ENCODE measurements at regions not wholly inside any gene's neighbourhood (a gene's known extent, or its start where the extent isn't known, plus 50 kb on each side); places are given as distances from the start of the nearest gene placed in this dataset.

- no peak for DNase-seq (ENCODE audit: low read depth)
- no peak overlapping the region for H3K4me3 ChIP-seq (replicated peaks; ENCODE audit: low read depth, low read length)
- TF ChIP-seq, protein P1, sequence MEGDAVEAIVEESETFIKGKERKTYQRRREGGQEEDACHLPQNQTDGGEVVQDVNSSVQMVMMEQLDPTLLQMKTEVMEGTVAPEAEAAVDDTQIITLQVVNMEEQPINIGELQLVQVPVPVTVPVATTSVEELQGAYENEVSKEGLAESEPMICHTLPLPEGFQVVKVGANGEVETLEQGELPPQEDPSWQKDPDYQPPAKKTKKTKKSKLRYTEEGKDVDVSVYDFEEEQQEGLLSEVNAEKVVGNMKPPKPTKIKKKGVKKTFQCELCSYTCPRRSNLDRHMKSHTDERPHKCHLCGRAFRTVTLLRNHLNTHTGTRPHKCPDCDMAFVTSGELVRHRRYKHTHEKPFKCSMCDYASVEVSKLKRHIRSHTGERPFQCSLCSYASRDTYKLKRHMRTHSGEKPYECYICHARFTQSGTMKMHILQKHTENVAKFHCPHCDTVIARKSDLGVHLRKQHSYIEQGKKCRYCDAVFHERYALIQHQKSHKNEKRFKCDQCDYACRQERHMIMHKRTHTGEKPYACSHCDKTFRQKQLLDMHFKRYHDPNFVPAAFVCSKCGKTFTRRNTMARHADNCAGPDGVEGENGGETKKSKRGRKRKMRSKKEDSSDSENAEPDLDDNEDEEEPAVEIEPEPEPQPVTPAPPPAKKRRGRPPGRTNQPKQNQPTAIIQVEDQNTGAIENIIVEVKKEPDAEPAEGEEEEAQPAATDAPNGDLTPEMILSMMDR (IDR thresholded peaks at IDR 0.05; ENCODE audit: low read length, missing control alignments) = no peak
These were observed 67.0 kb downstream of the PTTG1 start for GRCh38 chr5:160488394-160489325.

DNA sequence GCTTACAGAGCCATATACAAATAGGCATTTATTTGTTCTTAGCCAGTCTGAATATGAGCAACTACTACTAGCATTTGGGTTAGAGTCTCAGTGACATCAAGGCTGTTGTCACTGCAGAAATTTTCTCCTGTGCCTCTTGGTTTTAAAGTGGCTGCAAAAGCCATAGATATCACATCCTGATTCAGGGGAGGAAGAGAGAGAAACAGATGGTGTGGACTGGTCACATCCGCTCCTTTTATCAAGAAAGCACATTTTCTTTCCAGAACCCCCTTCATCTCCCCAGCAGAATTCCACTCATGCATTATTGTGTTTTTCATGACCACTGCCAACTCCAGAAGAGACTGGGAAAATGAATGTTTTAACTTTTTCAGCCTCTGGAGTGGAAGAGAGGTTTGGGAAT, 69.8 kb downstream of the PTTG1 start:
- TF ChIP-seq, protein P1 (IDR thresholded peaks at IDR 0.05; ENCODE audit: low read length, missing control alignments) = no peak
- no peak for DNase-seq (ENCODE audit: low read depth)

DNA sequence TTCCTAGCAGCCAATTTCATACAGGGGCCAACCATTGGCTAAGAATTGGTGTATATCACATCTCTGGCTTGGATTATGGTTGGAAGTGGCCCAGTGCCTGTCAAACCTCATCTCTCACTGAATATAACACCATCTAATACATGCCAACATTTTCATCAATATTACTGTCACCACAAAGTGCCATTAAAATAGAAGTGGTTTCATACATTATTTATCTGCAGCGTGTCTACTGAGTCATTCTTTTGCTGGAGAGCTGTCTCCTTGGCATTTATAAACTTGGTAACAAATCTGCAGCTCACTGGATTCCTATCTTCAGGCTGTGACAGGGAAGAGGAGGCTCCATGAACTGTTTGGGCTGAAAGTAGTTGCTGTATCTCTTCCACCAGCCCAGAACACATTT, 70.9 kb downstream of the PTTG1 start:
- no peak for DNase-seq (ENCODE audit: low read depth)
- H3K4me3 ChIP-seq (replicated peaks; ENCODE audit: low read depth, low read length) = no peak overlapping the region
- TF ChIP-seq, protein P1 (IDR thresholded peaks at IDR 0.05; ENCODE audit: low read length, missing control alignments) = no peak

More for the DNA sequence above, 69.8 kb downstream of the PTTG1 start:
- no peak overlapping the region for H3K4me3 ChIP-seq (replicated peaks; ENCODE audit: low read depth, low read length)

- DNase-seq (ENCODE audit: low read depth) = no peak
- TF ChIP-seq, protein P1 (IDR thresholded peaks at IDR 0.05; ENCODE audit: low read length, missing control alignments) = no peak
- no peak overlapping the region for H3K4me3 ChIP-seq (replicated peaks; ENCODE audit: low read depth, low read length)
These were observed 72.2 kb downstream of the PTTG1 start for GRCh38 chr5:160493806-160494338.

GRCh38 chr5:160494451-160494850, 72.8 kb downstream of the PTTG1 start:
- TF ChIP-seq, protein P1 (IDR thresholded peaks at IDR 0.05; ENCODE audit: low read length, missing control alignments) = no peak
- DNase-seq (ENCODE audit: low read depth) = no peak
- no peak overlapping the region for H3K4me3 ChIP-seq (replicated peaks; ENCODE audit: low read depth, low read length)

GRCh38 chr5:160496334-160496733, 74.7 kb downstream of the PTTG1 start:
- DNase-seq (ENCODE audit: low read depth) = no peak
- TF ChIP-seq, protein P1 (IDR thresholded peaks at IDR 0.05; ENCODE audit: low read length, missing control alignments) = no peak
- no peak overlapping the region for H3K4me3 ChIP-seq (replicated peaks; ENCODE audit: low read depth, low read length)

Measured in fibroblast of pulmonary artery (primary cell).